K562 (cell line): ENCODE measurements at regions not wholly inside any gene's neighbourhood (a gene's known extent, or its start where the extent isn't known, plus 50 kb on each side); places are given as distances from the start of the nearest gene placed in this dataset.
A peak's percentile ranks its signal among the peaks of the same experiment; 100 is the strongest.

Source experiments
- ADNP ChIP-seq: fragments of 200-800 bp; sonication (Bioruptor generic); IDR thresholded peaks from 2 replicates; pipeline ENCODE4 v1.6.1; 2016; ENCODE audit warnings: missing genetic modification characterization, missing compliant biosample characterization
- CXXC5 ChIP-seq: fragments of 250-450 bp; sonication (Bioruptor Pico); IDR thresholded peaks from 2 replicates; pipeline ENCODE4 v1.8.0; 2022; ENCODE audit warnings: inconsistent platforms, mild to moderate bottlenecking, moderate library complexity
- EHMT2 ChIP-seq: fragments of 450-650 bp; IDR thresholded peaks from 2 replicates; pipeline ENCODE4 v1.6.1; 2018; ENCODE audit warnings: antibody characterized with exemption
- HLTF ChIP-seq: fragments of 450-650 bp; IDR thresholded peaks from 2 replicates; pipeline ENCODE4 v1.6.1; 2016
- HNRNPUL1 ChIP-seq: fragments of 200-400 bp; formaldehyde crosslinking; IDR thresholded peaks from 2 replicates; pipeline ENCODE4 v1.6.1; 2017; ENCODE audit warnings: low read length
- KLF16 ChIP-seq: IDR thresholded peaks from 2 replicates; pipeline ENCODE4 v1.6.1; 2016; ENCODE audit warnings: antibody characterized with exemption
- MEIS2 ChIP-seq: fragments of 450-650 bp; IDR thresholded peaks from 2 replicates; pipeline ENCODE4 v1.6.1; 2014; ENCODE audit warnings: mild to moderate bottlenecking; ENCODE audit not compliant: partially characterized antibody
- NFE2L1 ChIP-seq: fragments of 450-650 bp; IDR thresholded peaks from 2 replicates; pipeline ENCODE4 v1.6.1; 2016; ENCODE audit warnings: missing genetic modification characterization, low read depth, mild to moderate bottlenecking, missing compliant biosample characterization, moderate library complexity, borderline replicate concordance
- NUFIP1 ChIP-seq: fragments of 450-650 bp; IDR thresholded peaks from 2 replicates; pipeline ENCODE4 v1.6.1; 2018; ENCODE audit not compliant: partially characterized antibody
- RAD21 ChIP-seq, 2 experiments: fragments of 250-450 bp in 1 of 2; fragments of 450-650 bp in 1 of 2; sonication (Bioruptor Pico) in 1 of 2; formaldehyde crosslinking in 1 of 2; IDR thresholded peaks in 1 of 2; conservative IDR thresholded peaks in 1 of 2; 2 replicates each; pipeline versions ENCODE4 v1.4.0 to v1.8.0; 2020 to 2022; ENCODE audit warnings: mild to moderate bottlenecking in 2 of 2, moderate library complexity in 1 of 2
- RBBP5 ChIP-seq: fragments of 200-600 bp; sonication (generic); IDR thresholded peaks from 2 replicates; pipeline ENCODE4 v1.6.1; 2012; ENCODE audit warnings: borderline replicate concordance, mild to moderate bottlenecking, low read length, control low read depth, inconsistent platforms; ENCODE audit not compliant: insufficient read depth, poor library complexity, severe bottlenecking
- TCF3 ChIP-seq: sonication (generic); formaldehyde crosslinking; IDR thresholded peaks from 2 replicates; pipeline ENCODE4 v1.4.0; 2020; ENCODE audit warnings: mild to moderate bottlenecking, missing genetic modification reagents
- ZNF134 ChIP-seq: fragments of 250-450 bp; sonication (Bioruptor Pico); conservative IDR thresholded peaks from 2 replicates; pipeline ENCODE4 v1.4.0; 2020
- ZNF197 ChIP-seq: fragments of 200-800 bp; sonication (Bioruptor generic); IDR thresholded peaks from 2 replicates; pipeline ENCODE4 v1.6.1; 2016; ENCODE audit warnings: low read depth, missing genetic modification characterization, missing compliant biosample characterization
- ZNF324 ChIP-seq: fragments of 250-450 bp; sonication (Bioruptor Pico); IDR thresholded peaks from 2 replicates; pipeline ENCODE4 v1.4.0; 2020; ENCODE audit warnings: mild to moderate bottlenecking
- ZNF384 ChIP-seq: IDR thresholded peaks from 2 replicates; pipeline ENCODE4 v1.6.1; 2012; ENCODE audit warnings: low read depth, low read length, improper control_type of control experiment
- ZNF699 ChIP-seq: fragments of 250-450 bp; sonication (Bioruptor Pico); IDR thresholded peaks from 2 replicates; pipeline ENCODE4 v1.8.0; 2021; ENCODE audit warnings: mild to moderate bottlenecking, moderate library complexity; ENCODE audit not compliant: insufficient replicate concordance
- ZNF707 ChIP-seq: fragments of 250-450 bp; sonication (Bioruptor Pico); conservative IDR thresholded peaks from 2 replicates; pipeline ENCODE4 v1.8.0; 2022; ENCODE audit warnings: inconsistent platforms, mild to moderate bottlenecking, moderate library complexity
- ZNF79 ChIP-seq: fragments of 250-450 bp; sonication (Bioruptor Pico); IDR thresholded peaks from 2 replicates; pipeline ENCODE4 v1.4.0; 2020; ENCODE audit warnings: low read depth, mild to moderate bottlenecking, moderate library complexity
- TF ChIP-seq, protein P1 (sequence below): sonication (generic); formaldehyde crosslinking; IDR thresholded peaks from 2 replicates; pipeline ENCODE4 v1.8.0; 2022; ENCODE audit warnings: missing genetic modification reagents, mild to moderate bottlenecking, moderate library complexity, borderline replicate concordance
- TF ChIP-seq, protein P2 (sequence below), 2 experiments: fragments of 450-650 bp in 1 of 2; IDR thresholded peaks; 2 replicates each; pipeline ENCODE4 v1.6.1; 2011 to 2017; ENCODE audit warnings: low read depth in 2 of 2, antibody characterized with exemption in 1 of 2, borderline replicate concordance in 1 of 2, low read length in 1 of 2, mild to moderate bottlenecking in 1 of 2, mixed read lengths in 1 of 2; ENCODE audit not compliant: control insufficient read depth in 1 of 2
- TF ChIP-seq, protein P3 (sequence below): fragments of 200-400 bp; formaldehyde crosslinking; IDR thresholded peaks from 2 replicates; pipeline ENCODE4 v1.6.1; 2017; ENCODE audit warnings: mild to moderate bottlenecking, low read depth, low read length, moderate library complexity
- TF ChIP-seq, protein P4 (sequence below): fragments of 450-650 bp; IDR thresholded peaks from 2 replicates; pipeline ENCODE4 v1.6.1; 2016

DNA sequence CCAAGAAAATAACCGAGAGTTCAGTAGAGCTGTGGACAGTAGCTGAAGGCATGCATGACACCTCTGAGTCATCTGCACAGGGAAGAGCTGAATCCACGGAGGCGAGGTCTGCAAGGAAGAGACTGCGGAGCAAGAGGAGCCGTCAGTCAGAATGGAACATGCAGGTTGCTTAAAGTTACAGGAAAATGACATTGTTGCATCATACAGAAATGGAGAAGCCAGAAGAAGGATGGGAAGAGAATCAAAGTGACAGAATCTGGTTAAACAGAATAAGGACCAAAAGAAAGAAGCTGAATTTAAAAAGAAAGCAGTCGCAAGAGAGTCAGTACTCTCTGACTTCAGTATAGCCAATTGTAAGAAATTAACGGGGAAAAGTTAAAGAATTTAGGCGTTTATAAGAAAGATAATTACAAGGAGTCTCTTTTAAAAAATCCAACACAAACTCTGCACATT is 533.8 kb downstream of the ADCYAP1 start (continued):
- TF ChIP-seq, protein P1, sequence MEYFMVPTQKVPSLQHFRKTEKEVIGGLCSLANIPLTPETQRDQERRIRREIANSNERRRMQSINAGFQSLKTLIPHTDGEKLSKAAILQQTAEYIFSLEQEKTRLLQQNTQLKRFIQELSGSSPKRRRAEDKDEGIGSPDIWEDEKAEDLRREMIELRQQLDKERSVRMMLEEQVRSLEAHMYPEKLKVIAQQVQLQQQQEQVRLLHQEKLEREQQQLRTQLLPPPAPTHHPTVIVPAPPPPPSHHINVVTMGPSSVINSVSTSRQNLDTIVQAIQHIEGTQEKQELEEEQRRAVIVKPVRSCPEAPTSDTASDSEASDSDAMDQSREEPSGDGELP (CRISPR knock-in tag): no peak
- TF ChIP-seq, protein P2, sequence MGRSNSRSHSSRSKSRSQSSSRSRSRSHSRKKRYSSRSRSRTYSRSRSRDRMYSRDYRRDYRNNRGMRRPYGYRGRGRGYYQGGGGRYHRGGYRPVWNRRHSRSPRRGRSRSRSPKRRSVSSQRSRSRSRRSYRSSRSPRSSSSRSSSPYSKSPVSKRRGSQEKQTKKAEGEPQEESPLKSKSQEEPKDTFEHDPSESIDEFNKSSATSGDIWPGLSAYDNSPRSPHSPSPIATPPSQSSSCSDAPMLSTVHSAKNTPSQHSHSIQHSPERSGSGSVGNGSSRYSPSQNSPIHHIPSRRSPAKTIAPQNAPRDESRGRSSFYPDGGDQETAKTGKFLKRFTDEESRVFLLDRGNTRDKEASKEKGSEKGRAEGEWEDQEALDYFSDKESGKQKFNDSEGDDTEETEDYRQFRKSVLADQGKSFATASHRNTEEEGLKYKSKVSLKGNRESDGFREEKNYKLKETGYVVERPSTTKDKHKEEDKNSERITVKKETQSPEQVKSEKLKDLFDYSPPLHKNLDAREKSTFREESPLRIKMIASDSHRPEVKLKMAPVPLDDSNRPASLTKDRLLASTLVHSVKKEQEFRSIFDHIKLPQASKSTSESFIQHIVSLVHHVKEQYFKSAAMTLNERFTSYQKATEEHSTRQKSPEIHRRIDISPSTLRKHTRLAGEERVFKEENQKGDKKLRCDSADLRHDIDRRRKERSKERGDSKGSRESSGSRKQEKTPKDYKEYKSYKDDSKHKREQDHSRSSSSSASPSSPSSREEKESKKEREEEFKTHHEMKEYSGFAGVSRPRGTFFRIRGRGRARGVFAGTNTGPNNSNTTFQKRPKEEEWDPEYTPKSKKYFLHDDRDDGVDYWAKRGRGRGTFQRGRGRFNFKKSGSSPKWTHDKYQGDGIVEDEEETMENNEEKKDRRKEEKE (IDR thresholded peaks at IDR 0.05; ENCODE audit: borderline replicate concordance in 1 of 2, control insufficient read depth in 1 of 2, low read depth in 2 of 2, low read length in 1 of 2): no peak
- no peak for TF ChIP-seq HNRNPUL1
- TF ChIP-seq ADNP (tag): no peak
- no peak for TF ChIP-seq TCF3
- TF ChIP-seq NFE2L1 (tag): no peak
- TF ChIP-seq, protein P3, sequence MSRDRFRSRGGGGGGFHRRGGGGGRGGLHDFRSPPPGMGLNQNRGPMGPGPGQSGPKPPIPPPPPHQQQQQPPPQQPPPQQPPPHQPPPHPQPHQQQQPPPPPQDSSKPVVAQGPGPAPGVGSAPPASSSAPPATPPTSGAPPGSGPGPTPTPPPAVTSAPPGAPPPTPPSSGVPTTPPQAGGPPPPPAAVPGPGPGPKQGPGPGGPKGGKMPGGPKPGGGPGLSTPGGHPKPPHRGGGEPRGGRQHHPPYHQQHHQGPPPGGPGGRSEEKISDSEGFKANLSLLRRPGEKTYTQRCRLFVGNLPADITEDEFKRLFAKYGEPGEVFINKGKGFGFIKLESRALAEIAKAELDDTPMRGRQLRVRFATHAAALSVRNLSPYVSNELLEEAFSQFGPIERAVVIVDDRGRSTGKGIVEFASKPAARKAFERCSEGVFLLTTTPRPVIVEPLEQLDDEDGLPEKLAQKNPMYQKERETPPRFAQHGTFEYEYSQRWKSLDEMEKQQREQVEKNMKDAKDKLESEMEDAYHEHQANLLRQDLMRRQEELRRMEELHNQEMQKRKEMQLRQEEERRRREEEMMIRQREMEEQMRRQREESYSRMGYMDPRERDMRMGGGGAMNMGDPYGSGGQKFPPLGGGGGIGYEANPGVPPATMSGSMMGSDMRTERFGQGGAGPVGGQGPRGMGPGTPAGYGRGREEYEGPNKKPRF: no peak
- peak; percentile 41 for TF ChIP-seq MEIS2
- TF ChIP-seq, protein P4, sequence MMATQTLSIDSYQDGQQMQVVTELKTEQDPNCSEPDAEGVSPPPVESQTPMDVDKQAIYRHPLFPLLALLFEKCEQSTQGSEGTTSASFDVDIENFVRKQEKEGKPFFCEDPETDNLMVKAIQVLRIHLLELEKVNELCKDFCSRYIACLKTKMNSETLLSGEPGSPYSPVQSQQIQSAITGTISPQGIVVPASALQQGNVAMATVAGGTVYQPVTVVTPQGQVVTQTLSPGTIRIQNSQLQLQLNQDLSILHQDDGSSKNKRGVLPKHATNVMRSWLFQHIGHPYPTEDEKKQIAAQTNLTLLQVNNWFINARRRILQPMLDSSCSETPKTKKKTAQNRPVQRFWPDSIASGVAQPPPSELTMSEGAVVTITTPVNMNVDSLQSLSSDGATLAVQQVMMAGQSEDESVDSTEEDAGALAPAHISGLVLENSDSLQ: peak; percentile 91
- TF ChIP-seq ZNF324 (CRISPR knock-in tag): no peak
- TF ChIP-seq ZNF699 (CRISPR knock-in tag): no peak
- TF ChIP-seq NUFIP1: no peak
- TF ChIP-seq EHMT2: no peak
- no peak for TF ChIP-seq RBBP5
- TF ChIP-seq HLTF: no peak
- TF ChIP-seq ZNF707 (CRISPR knock-in tag): no peak
- no peak for TF ChIP-seq KLF16
- TF ChIP-seq ZNF134 (CRISPR knock-in tag): no peak
- peak in 1 of 2 experiments; percentile 32; a peak in 1 of 4 replicates for TF ChIP-seq RAD21 (CRISPR knock-in tag; conservative IDR thresholded peaks at IDR 0.05 in 1 of 2, IDR thresholded peaks at IDR 0.05 in 1 of 2)
- TF ChIP-seq ZNF384: no peak
- no peak for TF ChIP-seq ZNF79 (CRISPR knock-in tag)
- 0 out of 2 replicates have a peak, but pooled peaks have one; percentile 78 for TF ChIP-seq ZNF197 (CRISPR knock-in tag)
- peak; percentile 45 for TF ChIP-seq CXXC5 (CRISPR knock-in tag)
